HAP-1 (cell line): ENCODE measurements at regions not wholly inside any gene's neighbourhood (a gene's known extent, or its start where the extent isn't known, plus 50 kb on each side); places are given as distances from the start of the nearest gene placed in this dataset.

Experiments used
- DNase-seq, 2 experiments: peaks; one replicate each; pipeline ENCODE4 v3.0.0-alpha.2; 2016 to 2020; ENCODE audit warnings: low spot score in 2 of 2
- H3K27me3 ChIP-seq: fragments of 250-450 bp; sonication (Bioruptor Pico); 2 replicates; pipeline ENCODE4 v1.5.1; 2020; ENCODE audit warnings: low read depth, mild to moderate bottlenecking, moderate library complexity
- H3K36me3 ChIP-seq: fragments of 250-450 bp; sonication (Bioruptor Pico); replicated peaks from 2 replicates; pipeline ENCODE4 v1.5.1; 2020; ENCODE audit warnings: mild to moderate bottlenecking
- H3K4me1 ChIP-seq: fragments of 250-450 bp; sonication (Bioruptor Pico); 2 replicates; pipeline ENCODE4 v1.5.1; 2020; ENCODE audit warnings: mild to moderate bottlenecking
- H3K4me3 ChIP-seq: fragments of 250-450 bp; sonication (Bioruptor Pico); 2 replicates; pipeline ENCODE4 v1.5.1; 2020; ENCODE audit warnings: mild to moderate bottlenecking, moderate library complexity
- H3K9me3 ChIP-seq: fragments of 250-450 bp; sonication (Bioruptor Pico); 2 replicates; pipeline ENCODE4 v1.5.1; 2020; ENCODE audit warnings: mild to moderate bottlenecking, moderate library complexity
- in situ Hi-C: fragments of 300-500 bp; cut with MboI; formaldehyde crosslinking; loops from 3 replicates; pipeline ENCODE4 v1.14.3; 2020; ENCODE audit warnings: low sequenced_read_pairs, inconsistent platforms, mixed read lengths

DNA sequence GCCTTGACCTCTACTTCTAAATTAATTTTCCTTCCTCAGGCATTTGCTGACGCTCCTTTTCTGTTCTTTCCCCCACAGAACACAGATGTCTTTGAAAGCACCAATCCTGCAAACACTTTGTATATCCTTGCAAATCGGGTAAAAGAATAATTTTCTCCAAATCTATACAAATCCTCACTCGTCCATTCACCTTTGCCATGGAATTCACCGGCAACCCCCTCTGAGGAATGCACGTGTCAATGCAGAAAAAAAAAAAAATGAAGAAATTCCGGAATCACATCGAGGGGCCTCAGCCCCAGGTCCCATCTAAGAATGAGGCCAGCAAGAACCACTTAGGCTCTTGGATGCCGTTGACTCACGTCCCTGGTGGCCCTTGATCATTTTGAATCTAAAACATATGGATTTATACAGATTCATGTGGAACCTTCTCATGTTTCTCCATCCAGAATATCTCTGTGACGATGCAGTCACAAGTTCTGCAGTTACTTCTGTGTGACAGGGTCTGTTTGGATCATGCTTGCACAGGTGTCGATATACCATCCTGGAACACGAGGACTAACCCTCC, 136.9 kb downstream of the RBFOX3 start:
- DNase-seq, result no peak
- in situ Hi-C loops, result no loop called here
- Histone ChIP-seq H3K4me1 (no peaks in the 10 kb centered on the region), H3K4me3 (no peak overlapping the region), H3K27me3 (peaks cover 41% of the 10 kb centered on the region), H3K36me3 (no peaks in the 10 kb centered on the region), H3K9me3 (no peaks in the 10 kb centered on the region)

DNA sequence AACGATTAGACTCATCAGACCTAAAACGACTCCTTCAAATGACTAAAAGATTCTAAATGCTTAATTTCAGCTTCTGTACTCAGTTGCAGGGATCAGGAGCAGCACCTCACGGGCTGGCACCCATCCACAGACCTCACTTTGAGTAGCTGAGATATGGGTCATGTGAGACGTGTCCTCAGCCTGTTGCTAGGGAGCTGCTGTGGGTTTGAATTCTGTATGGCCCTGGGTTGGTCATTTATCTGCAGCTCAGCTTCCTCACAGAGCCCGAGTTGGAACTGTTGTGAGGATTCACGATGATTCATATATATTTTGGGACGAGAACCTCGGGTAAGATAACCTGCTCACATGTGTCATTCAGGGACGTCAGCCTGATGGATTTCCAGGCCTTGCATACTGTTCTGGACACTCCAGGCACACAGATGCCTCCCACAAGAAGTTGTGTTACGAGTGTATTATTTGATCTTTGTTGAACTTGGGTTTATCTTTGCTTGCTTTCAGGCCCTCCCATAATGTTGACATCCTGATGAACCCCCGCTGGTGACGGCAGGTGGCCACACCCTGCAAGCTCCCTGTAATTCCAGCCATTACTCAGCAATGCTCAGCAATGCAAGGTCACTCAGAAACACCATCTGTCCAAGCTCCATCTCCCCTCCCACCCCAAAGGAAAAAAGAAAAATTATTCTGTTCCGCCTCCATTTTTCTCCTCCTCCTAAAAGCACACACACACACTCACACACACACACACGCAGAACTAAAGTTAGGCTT, 137.6 kb downstream of the RBFOX3 start:
- Histone ChIP-seq H3K9me3 (no peaks in the 10 kb centered on the region), H3K27me3 (peaks cover 35% of the 10 kb centered on the region), H3K36me3 (no peaks in the 10 kb centered on the region), H3K4me3 (no peak overlapping the region), H3K4me1 (no peaks in the 10 kb centered on the region)
- DNase-seq, result no peak
- in situ Hi-C loops, result no loop called here

DNA sequence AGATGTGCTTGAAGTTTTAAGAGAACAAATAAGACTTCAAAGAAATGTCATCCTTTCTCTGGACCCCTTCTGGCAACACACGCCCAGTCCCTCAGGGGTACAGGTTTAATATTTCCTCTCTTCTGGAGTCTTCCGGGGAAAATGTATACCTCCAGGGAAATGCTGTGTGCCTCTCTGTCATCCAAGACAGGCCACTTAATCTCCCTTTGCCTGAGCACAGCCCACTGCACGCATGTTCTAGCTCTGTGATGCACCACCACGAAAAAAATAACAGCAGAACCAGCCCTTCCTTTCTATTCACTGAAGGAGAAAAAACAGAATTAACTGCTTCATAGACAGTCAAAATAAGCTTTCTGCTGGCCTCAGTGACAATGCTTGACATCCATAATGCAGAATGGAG, 140.1 kb downstream of the RBFOX3 start:
- in situ Hi-C loops, result no loop called here
- H3K4me3 ChIP-seq, result no peak overlapping the region
- H3K4me1 ChIP-seq, result no peaks in the 10 kb centered on the region
- H3K36me3 ChIP-seq, result no peaks in the 10 kb centered on the region
- peaks cover 20% of the 10 kb centered on the region for H3K27me3 ChIP-seq
- DNase-seq, result no peak
- H3K9me3 ChIP-seq, result no peaks in the 10 kb centered on the region

DNA sequence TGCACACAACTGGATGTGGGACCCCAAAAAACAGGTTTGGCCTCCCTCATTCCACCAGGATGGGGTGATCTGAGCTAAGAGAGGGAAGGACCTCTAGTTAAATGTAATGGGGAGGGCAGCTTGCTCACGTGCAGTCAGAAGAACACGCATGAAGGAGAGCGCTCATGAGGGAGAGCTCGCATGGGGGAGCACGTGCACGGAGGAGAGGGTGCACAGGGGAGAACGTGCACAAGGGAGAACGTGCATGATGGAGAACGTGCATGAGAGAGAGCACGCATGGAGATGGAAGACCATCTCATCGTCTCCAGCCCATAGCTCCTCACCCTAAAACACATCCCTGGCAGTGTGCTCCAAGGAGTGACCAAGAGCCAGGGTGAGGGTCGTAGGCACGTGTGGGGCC, 141.2 kb downstream of the RBFOX3 start:
- Histone ChIP-seq H3K27me3 (peaks cover 18% of the 10 kb centered on the region), H3K36me3 (no peaks in the 10 kb centered on the region), H3K9me3 (no peaks in the 10 kb centered on the region), H3K4me1 (no peaks in the 10 kb centered on the region), H3K4me3 (no peak overlapping the region)
- no peak for DNase-seq
- in situ Hi-C loops, result no loop called here

DNA sequence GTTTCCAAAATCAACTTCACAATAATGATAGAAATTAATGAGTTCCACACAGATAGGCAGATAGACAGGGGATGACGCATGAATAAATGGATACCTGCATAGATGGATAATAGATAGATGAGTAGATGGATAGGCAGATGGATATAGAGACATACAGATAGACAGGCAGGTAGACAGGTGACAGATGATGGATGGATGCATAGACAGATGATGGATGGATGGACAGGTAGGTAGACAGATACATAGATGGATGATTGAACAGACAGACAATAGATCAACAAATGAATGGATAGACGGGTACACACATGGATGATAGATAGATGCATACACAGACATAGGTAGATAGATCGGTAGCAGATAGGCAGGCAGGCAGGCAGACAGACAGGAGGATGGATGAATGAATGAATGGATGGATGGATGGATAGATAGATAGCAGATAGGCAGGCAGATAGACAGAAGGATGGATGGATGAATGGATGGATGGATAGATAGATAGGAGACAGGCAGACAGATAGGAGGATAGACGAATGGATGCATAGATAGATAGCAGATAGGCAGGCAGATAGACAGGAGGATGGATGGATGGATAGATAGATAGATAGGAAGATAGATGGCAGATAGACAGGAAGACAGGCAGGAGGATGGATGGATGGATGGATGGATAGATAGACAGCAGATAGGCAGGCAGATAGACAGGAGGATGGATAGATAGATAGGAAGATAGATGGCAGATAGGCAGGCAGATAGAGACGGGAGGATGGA, 142.5 kb downstream of the RBFOX3 start:
- DNase-seq, result no peak
- Histone ChIP-seq H3K4me3 (no peak overlapping the region), H3K36me3 (no peaks in the 10 kb centered on the region), H3K9me3 (no peaks in the 10 kb centered on the region), H3K27me3 (0 out of 2 replicates have a peak, but pooled peaks cover 14% of the 10 kb centered on the region), H3K4me1 (no peaks in the 10 kb centered on the region)
- in situ Hi-C loops, result no loop called here

DNA sequence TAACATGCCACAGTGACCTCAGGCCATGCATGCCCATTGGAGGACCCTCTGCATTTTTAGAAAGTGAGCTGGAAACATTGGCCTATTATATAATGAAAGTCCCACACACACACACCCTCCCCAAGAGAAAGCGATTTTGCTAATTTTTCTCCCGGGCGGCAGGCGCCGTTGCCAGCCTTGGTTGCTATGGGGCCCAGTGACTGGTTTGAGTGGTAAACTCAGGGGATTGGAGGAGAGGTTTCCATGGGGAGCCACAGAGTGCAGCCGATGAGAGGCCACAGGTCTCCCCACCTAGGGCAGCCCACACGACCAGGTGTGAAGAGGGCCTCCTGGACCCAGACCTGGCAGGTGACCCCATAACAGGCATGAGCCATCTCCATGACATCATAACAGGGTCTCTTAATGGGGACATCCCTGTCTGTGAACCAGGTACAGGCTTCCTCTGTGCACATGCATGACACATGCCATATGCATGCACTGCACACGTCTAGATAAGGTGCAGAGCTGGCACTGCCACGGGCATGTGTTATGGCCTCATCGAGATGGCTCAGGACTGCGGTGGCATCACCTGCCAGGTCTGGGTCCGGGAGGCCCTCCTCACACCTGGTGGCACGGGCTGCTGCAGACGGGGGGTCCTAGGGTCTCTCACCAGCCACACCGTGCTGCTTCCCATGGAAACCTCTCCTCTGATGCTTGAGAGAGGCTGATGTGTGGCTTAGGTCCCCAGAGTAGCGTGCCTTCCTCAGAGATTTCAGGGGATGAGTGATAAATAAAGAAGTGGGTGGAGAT, 144.1 kb downstream of the RBFOX3 start:
- Histone ChIP-seq H3K4me1 (no peaks in the 10 kb centered on the region), H3K4me3 (no peak overlapping the region), H3K27me3 (0 out of 2 replicates have a peak, but pooled peaks cover 6% of the 10 kb centered on the region), H3K9me3 (no peaks in the 10 kb centered on the region), H3K36me3 (no peaks in the 10 kb centered on the region)
- DNase-seq, result no peak
- in situ Hi-C loops, result no loop called here

DNA sequence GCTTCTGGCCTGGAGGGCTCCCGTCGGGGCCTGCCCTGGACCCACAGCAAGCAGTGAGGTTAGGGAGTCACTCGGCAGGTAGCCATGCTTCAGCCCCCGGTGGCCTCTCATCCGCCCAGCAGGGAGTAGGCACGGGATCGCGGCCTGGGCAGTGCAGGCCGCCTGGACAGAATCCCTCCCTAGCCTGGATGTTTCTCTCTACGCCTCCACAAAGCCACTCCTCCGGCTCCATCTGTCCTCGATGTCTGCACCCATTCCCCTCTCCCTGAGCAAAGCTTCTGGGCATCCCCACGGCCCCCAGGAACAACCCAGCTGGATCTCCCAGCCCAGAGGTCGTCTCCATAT, 145.2 kb downstream of the RBFOX3 start:
- H3K4me3 ChIP-seq, result no peak overlapping the region
- in situ Hi-C loops, result no loop called here
- H3K36me3 ChIP-seq, result no peaks in the 10 kb centered on the region
- no peak for DNase-seq
- H3K4me1 ChIP-seq, result no peaks in the 10 kb centered on the region
- 0 out of 2 replicates have a peak, but pooled peaks cover 4% of the 10 kb centered on the region for H3K27me3 ChIP-seq
- H3K9me3 ChIP-seq, result no peaks in the 10 kb centered on the region

DNA sequence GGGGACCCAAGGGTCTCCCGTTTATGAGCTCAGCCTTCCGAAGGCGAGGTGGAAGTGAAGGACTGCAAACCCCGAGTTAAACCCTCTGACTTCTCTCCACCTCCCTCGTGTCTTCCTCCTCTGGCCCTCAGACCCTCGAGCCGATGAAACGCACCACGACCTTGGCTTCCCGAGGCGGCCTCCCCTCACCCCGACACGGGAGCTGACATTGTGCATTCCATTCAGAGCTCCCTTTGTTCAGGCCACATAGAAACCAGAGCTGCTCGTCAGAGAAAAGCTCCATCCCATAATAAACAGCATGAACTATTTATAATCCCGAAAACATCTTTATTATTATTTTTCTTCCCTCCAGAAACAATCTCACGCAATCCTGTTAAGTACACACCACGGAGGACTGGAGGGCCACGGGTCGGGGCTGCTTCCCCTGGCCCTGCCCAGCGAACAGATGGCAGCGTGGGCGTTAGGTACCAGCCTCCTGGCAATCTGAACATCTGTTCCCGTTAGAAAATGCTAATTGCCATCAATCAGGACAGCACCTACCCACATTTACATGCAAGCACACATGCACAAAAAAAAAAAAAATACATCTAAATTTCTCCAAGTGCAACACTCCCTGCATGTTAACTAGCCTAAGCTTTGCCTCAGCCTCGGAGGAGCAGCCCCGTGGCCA, 145.7 kb downstream of the RBFOX3 start:
- H3K27me3 ChIP-seq, result 0 out of 2 replicates have a peak, but pooled peaks cover 4% of the 10 kb centered on the region

DNA sequence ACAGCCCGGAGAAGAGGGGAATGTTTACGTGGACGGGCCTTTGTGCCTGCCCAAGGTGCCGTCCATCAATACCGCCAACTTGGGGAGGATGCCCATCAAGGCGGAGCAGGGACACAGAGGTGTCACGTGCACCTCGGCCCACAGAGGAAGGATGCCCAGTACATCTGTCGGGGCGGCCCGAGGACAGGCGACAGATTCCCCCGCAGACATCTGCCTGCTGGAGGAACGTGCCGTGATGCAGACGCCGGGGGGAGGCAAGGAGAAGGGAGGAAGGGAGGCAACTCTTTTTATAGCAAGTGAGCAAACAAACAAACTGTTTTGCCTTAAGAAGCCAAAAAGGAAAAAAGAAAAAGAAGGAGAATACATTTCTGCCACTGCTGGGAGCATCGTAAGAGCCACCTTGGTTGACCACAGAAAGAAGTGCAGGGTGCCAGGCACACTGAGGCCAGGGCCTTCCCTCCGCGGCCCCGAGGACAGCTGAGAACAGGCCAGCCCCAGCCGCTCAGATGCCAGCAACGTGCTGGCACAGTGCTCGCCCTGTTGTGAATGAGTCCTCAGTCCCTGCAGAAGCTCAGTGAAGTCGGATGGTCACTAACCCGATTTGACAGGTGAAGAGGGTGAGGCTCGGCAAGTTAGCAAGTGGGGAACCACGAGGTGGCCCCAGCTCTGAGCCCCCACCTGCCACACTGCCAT, 146.4 kb downstream of the RBFOX3 start:
- Histone ChIP-seq H3K36me3 (no peaks in the 10 kb centered on the region), H3K27me3 (0 out of 2 replicates have a peak, but pooled peaks cover 4% of the 10 kb centered on the region), H3K9me3 (no peaks in the 10 kb centered on the region), H3K4me1 (no peaks in the 10 kb centered on the region), H3K4me3 (no peak overlapping the region)
- DNase-seq, result no peak
- in situ Hi-C loops, result no loop called here

More for the DNA sequence above, 145.7 kb downstream of the RBFOX3 start:
- Histone ChIP-seq H3K9me3 (no peaks in the 10 kb centered on the region), H3K4me3 (no peak overlapping the region), H3K4me1 (no peaks in the 10 kb centered on the region), H3K36me3 (no peaks in the 10 kb centered on the region)
- in situ Hi-C loops, result no loop called here
- no peak for DNase-seq

DNA sequence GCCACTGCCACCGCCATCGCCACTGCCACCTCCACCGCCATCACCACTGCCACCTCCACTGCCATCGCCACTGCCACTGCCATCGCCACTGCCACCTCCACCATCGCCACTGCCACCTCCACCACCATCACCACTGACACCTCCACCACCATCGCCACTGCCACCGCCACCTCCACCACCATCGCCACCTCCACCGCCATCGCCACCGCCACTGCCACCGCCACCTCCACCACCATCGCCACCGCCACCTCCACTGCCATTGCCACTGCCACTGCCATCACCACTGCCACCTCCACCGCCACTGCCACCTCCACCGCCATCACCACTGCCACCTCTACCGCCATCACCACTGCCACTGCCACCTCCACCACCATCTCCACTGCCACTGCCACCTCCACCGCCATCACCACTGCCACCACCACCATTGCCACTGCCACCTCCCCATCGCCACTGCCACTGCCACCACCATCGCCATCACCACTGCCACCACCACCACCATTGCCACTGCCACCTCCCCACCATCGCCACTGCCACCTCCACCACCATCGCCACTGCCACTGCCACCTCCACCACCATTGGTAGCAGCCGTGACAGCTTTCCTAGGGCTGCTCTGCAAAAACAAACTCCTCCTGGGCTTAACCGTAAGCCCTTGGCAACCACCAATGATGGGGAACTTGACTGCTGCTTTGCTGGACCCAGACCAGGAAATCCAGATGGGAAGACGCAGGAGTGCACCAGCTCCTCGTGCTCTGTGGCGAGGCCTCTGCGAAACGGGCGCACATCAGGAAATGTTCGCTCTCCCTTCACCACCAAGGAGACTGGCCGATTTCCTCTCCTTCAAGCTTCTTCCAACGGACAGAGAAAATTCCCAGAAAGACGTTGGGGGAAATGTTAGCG, 147.2 kb downstream of the RBFOX3 start:
- DNase-seq, result no peak
- Histone ChIP-seq H3K36me3 (no peaks in the 10 kb centered on the region), H3K27me3 (0 out of 2 replicates have a peak, but pooled peaks cover 4% of the 10 kb centered on the region), H3K4me1 (no peaks in the 10 kb centered on the region), H3K4me3 (no peak overlapping the region), H3K9me3 (no peaks in the 10 kb centered on the region)
- in situ Hi-C loops, result no loop called here

DNA sequence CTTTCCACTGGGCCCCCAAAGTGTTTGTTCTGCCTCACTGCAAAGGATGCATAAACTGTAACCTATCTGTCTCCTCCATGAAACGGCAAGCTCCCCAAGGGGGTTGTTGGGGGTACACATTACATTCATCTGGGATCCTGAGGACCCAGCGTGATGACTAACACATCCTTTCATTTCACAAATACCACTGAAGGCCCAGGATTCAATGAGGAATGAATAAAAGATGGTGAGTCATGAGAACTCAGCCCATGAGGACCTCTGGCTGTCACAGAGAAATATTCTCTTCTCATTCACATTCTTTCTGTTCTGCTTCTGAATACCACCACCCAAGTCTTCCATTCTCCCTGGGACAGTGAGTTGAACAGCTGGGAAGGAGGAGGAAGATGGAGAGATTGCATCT, 149.8 kb downstream of the RBFOX3 start:
- no peaks in the 10 kb centered on the region for H3K9me3 ChIP-seq
- in situ Hi-C loops, result no loop called here
- H3K4me3 ChIP-seq, result no peak overlapping the region
- H3K27me3 ChIP-seq, result 0 out of 2 replicates have a peak, but pooled peaks cover 4% of the 10 kb centered on the region
- no peaks in the 10 kb centered on the region for H3K4me1 ChIP-seq
- no peak for DNase-seq
- H3K36me3 ChIP-seq, result no peaks in the 10 kb centered on the region

DNA sequence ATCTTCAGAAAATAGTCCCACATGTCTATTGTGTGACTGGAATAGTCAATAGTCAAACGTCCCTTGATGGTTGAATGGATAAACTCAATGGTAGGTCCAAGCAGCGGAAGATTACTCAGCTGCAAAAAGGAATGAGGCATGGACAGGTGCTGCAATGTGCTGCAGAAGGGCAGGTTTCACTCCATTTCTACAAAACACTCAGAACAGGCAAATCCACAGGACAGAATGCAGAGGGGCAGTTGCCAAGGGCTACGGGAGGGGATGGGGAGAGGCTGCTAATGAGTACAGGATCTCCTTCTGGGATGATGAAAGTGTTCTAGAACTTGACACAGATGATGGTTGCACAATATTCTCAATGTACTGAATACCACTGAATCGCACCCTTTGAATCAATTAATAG, 151.0 kb downstream of the RBFOX3 start:
- no peak for DNase-seq
- 0 out of 2 replicates have a peak, but pooled peaks cover 4% of the 10 kb centered on the region for H3K27me3 ChIP-seq
- H3K9me3 ChIP-seq, result no peaks in the 10 kb centered on the region
- no peaks in the 10 kb centered on the region for H3K36me3 ChIP-seq
- H3K4me3 ChIP-seq, result no peak overlapping the region
- in situ Hi-C loops, result no loop called here
- no peaks in the 10 kb centered on the region for H3K4me1 ChIP-seq
